Activated CD4-positive, alpha-beta T cell treated with anti-CD3 and anti-CD28 coated beads, Interleukin-2, amount 50 U/mL, for 4 hours (primary cell): ENCODE measurements at regions not wholly inside any gene's neighbourhood (a gene's known extent, or its start where the extent isn't known, plus 50 kb on each side); places are given as distances from the start of the nearest gene placed in this dataset.
"Not testable (repeated sequence)": the region's sequence is repeated elsewhere in the genome, so short reads cannot be mapped to it uniquely, and the experiment has no call there.

Source experiments
- DNase-seq, 2 experiments: peaks; one replicate each; pipeline ENCODE4 v3.0.0-alpha.2; 2020

GRCh38 chr5:174453690-174454089 is 270.7 kb upstream of the MSX2 start:
- DNase-seq, result no peak

- no peak for DNase-seq
These were observed 269.9 kb upstream of the MSX2 start for GRCh38 chr5:174454464-174454863.

- DNase-seq, result no peak
These were observed 269.5 kb upstream of the MSX2 start for GRCh38 chr5:174454890-174455289.

GRCh38 chr5:174455301-174455700 is 269.1 kb upstream of the MSX2 start:
- DNase-seq, result no peak

GRCh38 chr5:174457141-174457678 is 267.2 kb upstream of the MSX2 start:
- DNase-seq, result no peak

- no peak for DNase-seq
These were observed 265.2 kb upstream of the MSX2 start for GRCh38 chr5:174459071-174459702.

GRCh38 chr5:174459832-174460448 is 264.4 kb upstream of the MSX2 start:
- DNase-seq, result no peak

- no peak for DNase-seq
These were observed 262.3 kb upstream of the MSX2 start for GRCh38 chr5:174462129-174462528.

GRCh38 chr5:174464504-174465165 is 259.7 kb upstream of the MSX2 start:
- no peak for DNase-seq

- not testable (repeated sequence) for DNase-seq
These were observed 252.9 kb upstream of the MSX2 start for GRCh38 chr5:174471528-174471927.

- no peak for DNase-seq
These were observed 251.4 kb upstream of the MSX2 start for GRCh38 chr5:174472956-174473355.

GRCh38 chr5:174476001-174476400 is 248.4 kb upstream of the MSX2 start:
- DNase-seq, result not testable (repeated sequence)

- no peak for DNase-seq
These were observed 245.1 kb upstream of the MSX2 start for GRCh38 chr5:174479325-174479724.

GRCh38 chr5:174481737-174482136 is 242.6 kb upstream of the MSX2 start:
- DNase-seq, result no peak

GRCh38 chr5:174482607-174483024 is 241.8 kb upstream of the MSX2 start:
- no peak for DNase-seq

- DNase-seq, result no peak
These were observed 241.0 kb upstream of the MSX2 start for GRCh38 chr5:174483411-174483810.

- no peak for DNase-seq
These were observed 235.2 kb upstream of the MSX2 start for GRCh38 chr5:174489215-174489614.

GRCh38 chr5:174489920-174490597 is 234.3 kb upstream of the MSX2 start:
- DNase-seq, result no peak

GRCh38 chr5:174490728-174491127 is 233.7 kb upstream of the MSX2 start:
- no peak for DNase-seq

- no peak for DNase-seq
These were observed 233.1 kb upstream of the MSX2 start for GRCh38 chr5:174491265-174491664.

- no peak for DNase-seq
These were observed 232.5 kb upstream of the MSX2 start for GRCh38 chr5:174491761-174492350.

GRCh38 chr5:174493530-174493929 is 230.9 kb upstream of the MSX2 start:
- DNase-seq, result no peak

- DNase-seq, result not testable (repeated sequence)
These were observed 226.4 kb upstream of the MSX2 start for GRCh38 chr5:174497939-174498338.
